ENCODE measurements at regions not wholly inside any gene's neighbourhood (a gene's known extent, or its start where the extent isn't known, plus 50 kb on each side); places are given as distances from the start of the nearest gene placed in this dataset.

DNA sequence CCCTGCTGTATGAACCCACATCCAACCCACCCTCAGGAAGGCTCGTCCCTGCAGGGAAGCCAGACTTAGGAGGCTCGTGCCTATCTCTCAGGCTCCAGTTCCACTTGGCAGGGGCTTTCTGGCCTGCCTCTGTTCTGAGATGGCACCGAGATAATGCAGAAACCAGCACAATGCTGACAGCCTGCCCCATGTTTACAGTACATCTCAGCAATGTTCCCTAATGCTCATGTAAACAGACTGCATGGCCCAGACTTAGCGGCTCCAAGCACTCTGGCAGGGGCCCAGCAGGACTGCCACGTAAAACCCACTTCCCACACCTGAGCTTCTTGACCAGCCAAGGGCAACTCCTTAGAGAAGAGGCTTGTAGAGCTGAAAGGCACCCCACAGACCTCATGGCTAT, 499.5 kb upstream of the BRINP1 start:
- no peaks in the 10 kb centered on the region for H3F3A ChIP-seq (ENCODE audit: control insufficient read depth, insufficient read depth)
- H3K9me2 ChIP-seq (replicated peaks; ENCODE audit: control insufficient read depth, low read length) = no peaks in the 10 kb centered on the region
- H3K4me3 ChIP-seq (ENCODE audit: low read length) = no peak overlapping the region
- no peak overlapping the region for H3K4me2 ChIP-seq (ENCODE audit: low read length)
- TF ChIP-seq EZH2phosphoT487 (IDR thresholded peaks at IDR 0.05; ENCODE audit: borderline replicate concordance, low read length) = no peak
- TF ChIP-seq, protein P1, sequence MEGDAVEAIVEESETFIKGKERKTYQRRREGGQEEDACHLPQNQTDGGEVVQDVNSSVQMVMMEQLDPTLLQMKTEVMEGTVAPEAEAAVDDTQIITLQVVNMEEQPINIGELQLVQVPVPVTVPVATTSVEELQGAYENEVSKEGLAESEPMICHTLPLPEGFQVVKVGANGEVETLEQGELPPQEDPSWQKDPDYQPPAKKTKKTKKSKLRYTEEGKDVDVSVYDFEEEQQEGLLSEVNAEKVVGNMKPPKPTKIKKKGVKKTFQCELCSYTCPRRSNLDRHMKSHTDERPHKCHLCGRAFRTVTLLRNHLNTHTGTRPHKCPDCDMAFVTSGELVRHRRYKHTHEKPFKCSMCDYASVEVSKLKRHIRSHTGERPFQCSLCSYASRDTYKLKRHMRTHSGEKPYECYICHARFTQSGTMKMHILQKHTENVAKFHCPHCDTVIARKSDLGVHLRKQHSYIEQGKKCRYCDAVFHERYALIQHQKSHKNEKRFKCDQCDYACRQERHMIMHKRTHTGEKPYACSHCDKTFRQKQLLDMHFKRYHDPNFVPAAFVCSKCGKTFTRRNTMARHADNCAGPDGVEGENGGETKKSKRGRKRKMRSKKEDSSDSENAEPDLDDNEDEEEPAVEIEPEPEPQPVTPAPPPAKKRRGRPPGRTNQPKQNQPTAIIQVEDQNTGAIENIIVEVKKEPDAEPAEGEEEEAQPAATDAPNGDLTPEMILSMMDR (IDR thresholded peaks at IDR 0.05; ENCODE audit: low read depth, low read length, poor library complexity, severe bottlenecking) = no peak
- no peaks in the 10 kb centered on the region for H3K79me2 ChIP-seq (ENCODE audit: control insufficient read depth, low read length)
- no peaks in the 10 kb centered on the region for H4K20me1 ChIP-seq (ENCODE audit: control insufficient read depth, insufficient read depth, low read depth, low read length)
- H3K4me1 ChIP-seq (ENCODE audit: control insufficient read depth, low read length) = no peaks in the 10 kb centered on the region
- H3K36me3 ChIP-seq (ENCODE audit: control insufficient read depth, low read length) = no peaks in the 10 kb centered on the region
- no peaks in the 10 kb centered on the region for H3K27me3 ChIP-seq (ENCODE audit: control insufficient read depth, low read length)
- no peaks in the 10 kb centered on the region for H3K9me3 ChIP-seq (ENCODE audit: control insufficient read depth, insufficient read depth, low read length)
- H3K27ac ChIP-seq (ENCODE audit: low read depth, low read length) = no peak overlapping the region

DNA sequence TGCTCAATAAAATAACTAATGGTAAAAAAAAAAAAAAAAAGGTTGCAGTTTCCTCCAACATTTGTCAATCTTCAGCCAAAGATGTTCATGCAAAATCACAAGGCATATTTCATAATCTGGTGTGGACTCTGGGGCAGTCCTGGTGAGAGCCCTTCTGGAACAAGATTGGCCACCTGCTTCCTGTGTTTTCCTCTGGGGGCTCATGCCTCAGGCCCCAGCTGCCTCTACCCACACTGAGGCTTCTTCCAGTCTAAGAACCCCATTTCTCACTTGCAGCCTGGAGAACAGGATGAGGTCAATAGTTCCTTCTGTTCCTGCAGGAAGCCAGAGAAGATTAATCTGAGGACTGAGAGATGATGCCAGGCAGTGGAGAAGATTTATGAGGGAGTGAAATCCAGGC, 492.6 kb upstream of the BRINP1 start:
- Histone ChIP-seq H3K36me3 (ENCODE audit: control insufficient read depth, low read length) (no peaks in the 10 kb centered on the region), H4K20me1 (ENCODE audit: control insufficient read depth, insufficient read depth, low read depth, low read length) (no peaks in the 10 kb centered on the region)
- TF ChIP-seq, protein P1 (IDR thresholded peaks at IDR 0.05; ENCODE audit: low read depth, low read length, poor library complexity, severe bottlenecking) = no peak
- TF ChIP-seq EZH2phosphoT487 (IDR thresholded peaks at IDR 0.05; ENCODE audit: borderline replicate concordance, low read length) = no peak

DNA sequence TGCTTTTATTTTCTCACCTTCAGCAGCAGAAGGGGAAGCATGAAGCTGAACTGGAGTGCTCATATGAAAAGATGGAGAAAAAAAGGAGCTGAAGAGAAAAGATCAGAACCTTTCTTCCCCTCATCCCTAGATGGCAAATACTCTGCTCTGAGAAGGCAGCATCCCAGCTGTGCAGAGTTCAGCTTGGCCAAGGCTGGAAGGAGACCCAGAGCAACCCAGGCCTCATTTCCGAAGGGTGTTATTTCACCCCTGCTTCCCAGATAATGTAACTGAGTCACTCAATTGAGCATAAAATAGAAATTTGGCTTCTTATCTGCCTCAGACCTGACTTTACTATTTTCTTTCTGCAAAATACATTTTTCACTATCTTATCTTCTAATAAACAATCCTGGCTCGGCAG, 489.9 kb upstream of the BRINP1 start:
- Histone ChIP-seq H3K27ac (ENCODE audit: low read depth, low read length) (no peak overlapping the region), H3K4me3 (ENCODE audit: low read length) (no peak overlapping the region), H3K9me2 (replicated peaks; ENCODE audit: control insufficient read depth, low read length) (no peaks in the 10 kb centered on the region), H3K4me1 (ENCODE audit: control insufficient read depth, low read length) (no peaks in the 10 kb centered on the region), H4K20me1 (ENCODE audit: control insufficient read depth, insufficient read depth, low read depth, low read length) (no peaks in the 10 kb centered on the region), H3K79me2 (ENCODE audit: control insufficient read depth, low read length) (no peaks in the 10 kb centered on the region), H3K27me3 (ENCODE audit: control insufficient read depth, low read length) (no peaks in the 10 kb centered on the region), H3K9me3 (ENCODE audit: control insufficient read depth, insufficient read depth, low read length) (no peaks in the 10 kb centered on the region), H3F3A (ENCODE audit: control insufficient read depth, insufficient read depth) (no peaks in the 10 kb centered on the region), H3K36me3 (ENCODE audit: control insufficient read depth, low read length) (no peaks in the 10 kb centered on the region), H3K4me2 (ENCODE audit: low read length) (no peak overlapping the region)
- no peak for TF ChIP-seq EZH2phosphoT487 (IDR thresholded peaks at IDR 0.05; ENCODE audit: borderline replicate concordance, low read length)
- TF ChIP-seq, protein P1 (IDR thresholded peaks at IDR 0.05; ENCODE audit: low read depth, low read length, poor library complexity, severe bottlenecking) = no peak

More for the DNA sequence above, 492.6 kb upstream of the BRINP1 start:
- H3K4me3 ChIP-seq (ENCODE audit: low read length) = no peak overlapping the region
- H3K79me2 ChIP-seq (ENCODE audit: control insufficient read depth, low read length) = no peaks in the 10 kb centered on the region
- no peaks in the 10 kb centered on the region for H3K4me1 ChIP-seq (ENCODE audit: control insufficient read depth, low read length)
- H3F3A ChIP-seq (ENCODE audit: control insufficient read depth, insufficient read depth) = no peaks in the 10 kb centered on the region
- H3K4me2 ChIP-seq (ENCODE audit: low read length) = no peak overlapping the region
- no peaks in the 10 kb centered on the region for H3K9me3 ChIP-seq (ENCODE audit: control insufficient read depth, insufficient read depth, low read length)
- H3K27ac ChIP-seq (ENCODE audit: low read depth, low read length) = no peak overlapping the region
- H3K27me3 ChIP-seq (ENCODE audit: control insufficient read depth, low read length) = no peaks in the 10 kb centered on the region
- H3K9me2 ChIP-seq (replicated peaks; ENCODE audit: control insufficient read depth, low read length) = no peaks in the 10 kb centered on the region

DNA sequence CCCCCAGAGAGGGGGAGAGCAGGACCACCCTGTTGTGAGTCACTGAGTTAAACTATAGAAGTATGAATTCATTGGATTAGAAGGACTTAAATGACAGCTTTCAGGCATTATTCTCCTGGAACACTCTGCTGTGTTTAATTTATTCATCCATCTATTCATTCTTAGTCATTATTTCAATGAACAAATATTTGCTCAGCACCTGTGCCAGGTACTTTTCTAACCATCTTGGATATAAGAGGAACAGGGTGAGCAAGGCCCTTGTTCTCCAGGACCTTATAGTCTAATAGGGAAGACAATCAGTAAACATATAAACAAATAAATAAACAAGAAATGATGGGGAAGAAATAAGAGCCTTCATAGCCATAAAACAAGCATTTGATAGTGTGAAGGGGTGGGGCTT, 483.9 kb upstream of the BRINP1 start:
- no peak overlapping the region for H3K4me3 ChIP-seq (ENCODE audit: low read length)
- H3K27me3 ChIP-seq (ENCODE audit: control insufficient read depth, low read length) = no peaks in the 10 kb centered on the region
- TF ChIP-seq, protein P1 (IDR thresholded peaks at IDR 0.05; ENCODE audit: low read depth, low read length, poor library complexity, severe bottlenecking) = no peak
- H4K20me1 ChIP-seq (ENCODE audit: control insufficient read depth, insufficient read depth, low read depth, low read length) = no peaks in the 10 kb centered on the region
- no peaks in the 10 kb centered on the region for H3K4me1 ChIP-seq (ENCODE audit: control insufficient read depth, low read length)
- no peaks in the 10 kb centered on the region for H3F3A ChIP-seq (ENCODE audit: control insufficient read depth, insufficient read depth)
- H3K4me2 ChIP-seq (ENCODE audit: low read length) = no peak overlapping the region
- H3K79me2 ChIP-seq (ENCODE audit: control insufficient read depth, low read length) = no peaks in the 10 kb centered on the region
- no peak overlapping the region for H3K27ac ChIP-seq (ENCODE audit: low read depth, low read length)
- H3K9me2 ChIP-seq (replicated peaks; ENCODE audit: control insufficient read depth, low read length) = no peaks in the 10 kb centered on the region
- H3K36me3 ChIP-seq (ENCODE audit: control insufficient read depth, low read length) = no peaks in the 10 kb centered on the region
- H3K9me3 ChIP-seq (ENCODE audit: control insufficient read depth, insufficient read depth, low read length) = no peaks in the 10 kb centered on the region

All from DOHH2 (cell line).